IMR-90 (cell line): ENCODE measurements at regions not wholly inside any gene's neighbourhood (a gene's known extent, or its start where the extent isn't known, plus 50 kb on each side); places are given as distances from the start of the nearest gene placed in this dataset.

Experiments used
- FOS ChIP-seq: fragments of 150-350 bp; IDR thresholded peaks from 2 replicates; pipeline ENCODE4 v1.6.1; 2016; ENCODE audit warnings: low read depth, low read length
- MAFK ChIP-seq: IDR thresholded peaks from 2 replicates; pipeline ENCODE4 v1.6.1; 2012; ENCODE audit warnings: low read depth, low read length, improper control_type of control experiment
- MAZ ChIP-seq: IDR thresholded peaks from 2 replicates; pipeline ENCODE4 v1.6.1; 2012; ENCODE audit warnings: low read depth, mild to moderate bottlenecking, low read length, improper control_type of control experiment, moderate library complexity, borderline replicate concordance
- MXI1 ChIP-seq: IDR thresholded peaks from 2 replicates; pipeline ENCODE4 v1.6.1; 2012; ENCODE audit warnings: low read depth, mild to moderate bottlenecking, low read length, moderate library complexity, borderline replicate concordance
- NFE2L2 ChIP-seq: fragments of 150-350 bp; IDR thresholded peaks from 2 replicates; pipeline ENCODE4 v1.6.1; 2016; ENCODE audit warnings: low read depth, mild to moderate bottlenecking, low read length
- POLR2A ChIP-seq: IDR thresholded peaks from 2 replicates; pipeline ENCODE4 v1.6.1; 2012; ENCODE audit warnings: mild to moderate bottlenecking, low read depth, low read length
- RAD21 ChIP-seq: IDR thresholded peaks from 2 replicates; pipeline ENCODE4 v1.6.1; 2012; ENCODE audit warnings: low read length, improper control_type of control experiment
- TF ChIP-seq, protein P1 (sequence below): conservative IDR thresholded peaks from 2 replicates; pipeline ENCODE4 v1.5.1; 2012; ENCODE audit warnings: mild to moderate bottlenecking, low read depth, low read length, improper control_type of control experiment

DNA sequence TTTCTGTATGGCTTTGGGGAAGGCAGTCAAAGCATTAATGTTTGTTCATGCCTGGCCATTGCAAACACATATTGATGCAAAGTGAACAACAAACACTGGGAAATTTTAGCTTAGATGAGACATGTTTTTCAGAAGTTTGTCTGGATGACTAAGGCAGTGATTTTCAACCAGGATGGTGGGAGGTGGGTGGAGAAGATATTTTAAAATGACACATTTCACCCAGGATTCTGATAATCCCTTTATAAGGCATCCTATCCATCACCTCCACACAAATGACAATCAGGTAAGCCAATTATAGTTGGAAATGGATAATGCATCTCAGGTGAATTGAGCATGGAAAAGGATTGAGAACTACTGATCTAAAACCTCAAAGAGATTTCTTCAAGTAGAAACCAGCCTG is 57.4 kb upstream of the SV2C start:
- no peak for TF ChIP-seq FOS
- TF ChIP-seq, protein P1, sequence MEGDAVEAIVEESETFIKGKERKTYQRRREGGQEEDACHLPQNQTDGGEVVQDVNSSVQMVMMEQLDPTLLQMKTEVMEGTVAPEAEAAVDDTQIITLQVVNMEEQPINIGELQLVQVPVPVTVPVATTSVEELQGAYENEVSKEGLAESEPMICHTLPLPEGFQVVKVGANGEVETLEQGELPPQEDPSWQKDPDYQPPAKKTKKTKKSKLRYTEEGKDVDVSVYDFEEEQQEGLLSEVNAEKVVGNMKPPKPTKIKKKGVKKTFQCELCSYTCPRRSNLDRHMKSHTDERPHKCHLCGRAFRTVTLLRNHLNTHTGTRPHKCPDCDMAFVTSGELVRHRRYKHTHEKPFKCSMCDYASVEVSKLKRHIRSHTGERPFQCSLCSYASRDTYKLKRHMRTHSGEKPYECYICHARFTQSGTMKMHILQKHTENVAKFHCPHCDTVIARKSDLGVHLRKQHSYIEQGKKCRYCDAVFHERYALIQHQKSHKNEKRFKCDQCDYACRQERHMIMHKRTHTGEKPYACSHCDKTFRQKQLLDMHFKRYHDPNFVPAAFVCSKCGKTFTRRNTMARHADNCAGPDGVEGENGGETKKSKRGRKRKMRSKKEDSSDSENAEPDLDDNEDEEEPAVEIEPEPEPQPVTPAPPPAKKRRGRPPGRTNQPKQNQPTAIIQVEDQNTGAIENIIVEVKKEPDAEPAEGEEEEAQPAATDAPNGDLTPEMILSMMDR = no peak
- no peak for TF ChIP-seq MAFK
- TF ChIP-seq RAD21 = no peak
- TF ChIP-seq POLR2A = no peak
- no peak for TF ChIP-seq NFE2L2
- no peak for TF ChIP-seq MAZ
- TF ChIP-seq MXI1 = no peak
